ENCODE measurements at regions not wholly inside any gene's neighbourhood (a gene's known extent, or its start where the extent isn't known, plus 50 kb on each side); places are given as distances from the start of the nearest gene placed in this dataset.

DNA sequence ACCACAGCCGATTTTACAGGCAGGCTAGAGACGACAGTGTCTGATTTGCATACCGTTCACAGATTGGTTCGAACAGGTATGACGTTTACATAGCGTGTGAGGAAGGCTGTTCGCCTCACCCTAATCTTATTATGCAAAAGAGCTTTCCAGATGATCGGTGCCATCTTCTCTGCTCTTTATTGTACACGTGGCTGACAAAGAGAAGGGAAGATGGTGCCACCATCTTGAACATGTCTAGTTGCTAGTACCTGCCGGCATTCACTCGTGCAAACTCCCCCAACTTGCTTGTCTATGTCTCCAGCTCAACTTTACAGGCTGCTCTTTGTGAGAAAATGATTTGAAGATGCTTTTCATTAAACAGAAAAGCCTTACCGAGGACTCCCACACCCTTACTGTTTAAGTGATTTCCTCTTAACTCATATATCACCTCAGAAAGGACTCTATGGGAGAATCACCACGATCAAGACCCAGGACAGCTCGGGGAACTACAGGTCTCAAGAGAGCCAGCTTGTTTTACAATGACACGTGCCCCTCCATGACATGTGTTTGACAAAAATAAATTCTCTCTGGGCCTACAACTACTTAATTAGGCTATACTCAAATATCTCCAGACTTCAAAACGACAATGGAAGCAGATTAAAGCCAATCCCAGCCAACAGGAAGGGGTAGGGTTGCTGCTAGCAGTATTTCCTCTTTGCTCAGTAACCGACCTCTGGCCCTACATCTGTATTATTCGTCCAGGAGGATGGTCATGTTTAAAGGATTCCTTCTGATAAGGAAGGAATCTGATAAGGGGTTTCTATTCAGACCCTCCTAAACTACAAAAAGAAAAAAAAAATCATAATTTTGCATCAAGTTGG is 480.6 kb downstream of the TMEM114 start:
- TF ChIP-seq TEAD4 (IDR thresholded peaks at IDR 0.05), result no peak
- no peak for TF ChIP-seq RAD21 (IDR thresholded peaks at IDR 0.05; ENCODE audit: low read depth)
- no peak for TF ChIP-seq YY1 (IDR thresholded peaks at IDR 0.05; ENCODE audit: low read depth)
- no peak for TF ChIP-seq ZBTB7A (IDR thresholded peaks at IDR 0.05; ENCODE audit: low read depth)
- TF ChIP-seq MAX (IDR thresholded peaks at IDR 0.05), result no peak
- no peak for TF ChIP-seq REST (IDR thresholded peaks at IDR 0.05; ENCODE audit: low read depth)
- no peak for TF ChIP-seq CREB1 (IDR thresholded peaks at IDR 0.05; ENCODE audit: low read depth)
- TF ChIP-seq TCF12 (IDR thresholded peaks at IDR 0.05; ENCODE audit: low read depth), result no peak
- TF ChIP-seq FOXM1 (IDR thresholded peaks at IDR 0.05; ENCODE audit: borderline replicate concordance, low read depth), result no peak
- TF ChIP-seq NFIC (IDR thresholded peaks at IDR 0.05), result no peak
- no peak for TF ChIP-seq TAF1 (IDR thresholded peaks at IDR 0.05; ENCODE audit: low read depth)
- TF ChIP-seq EP300 (IDR thresholded peaks at IDR 0.05; ENCODE audit: borderline replicate concordance), result no peak
- no peak for TF ChIP-seq CEBPB (IDR thresholded peaks at IDR 0.05)
- TF ChIP-seq EGR1 (IDR thresholded peaks at IDR 0.05), result no peak
- TF ChIP-seq USF1 (IDR thresholded peaks at IDR 0.05), result no peak

DNA sequence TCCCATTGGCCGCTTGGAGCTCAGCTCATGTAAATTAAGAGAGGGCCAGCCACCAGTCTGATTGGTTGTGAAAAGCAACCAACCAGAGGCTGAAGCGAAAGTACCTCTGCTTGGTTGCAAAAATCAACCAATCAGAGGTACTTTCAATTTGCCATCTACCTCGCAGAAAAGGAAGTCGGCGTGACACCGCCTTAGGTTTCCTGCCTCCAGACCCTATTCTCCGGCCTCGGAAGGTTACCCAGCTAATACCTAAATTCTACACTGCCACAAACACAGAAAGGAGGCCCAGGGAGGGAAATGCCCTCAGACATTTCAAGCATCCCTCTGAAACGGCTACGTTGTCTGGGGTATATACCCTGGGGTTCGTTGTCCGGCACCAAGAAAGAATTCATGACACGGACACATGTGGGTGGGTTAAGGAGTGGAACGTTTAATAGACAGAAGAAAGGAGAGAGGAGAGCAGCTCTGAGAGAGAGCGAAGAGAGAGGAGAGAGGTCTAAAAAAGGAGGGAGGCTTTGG is 481.3 kb downstream of the TMEM114 start:
- TF ChIP-seq REST (IDR thresholded peaks at IDR 0.05; ENCODE audit: low read depth), result no peak
- TF ChIP-seq MAX (IDR thresholded peaks at IDR 0.05), result no peak
- TF ChIP-seq NFIC (IDR thresholded peaks at IDR 0.05), result no peak
- no peak for TF ChIP-seq TAF1 (IDR thresholded peaks at IDR 0.05; ENCODE audit: low read depth)
- TF ChIP-seq RAD21 (IDR thresholded peaks at IDR 0.05; ENCODE audit: low read depth), result no peak
- TF ChIP-seq ZBTB7A (IDR thresholded peaks at IDR 0.05; ENCODE audit: low read depth), result no peak
- TF ChIP-seq CEBPB (IDR thresholded peaks at IDR 0.05), result no peak
- no peak for TF ChIP-seq USF1 (IDR thresholded peaks at IDR 0.05)
- TF ChIP-seq FOXM1 (IDR thresholded peaks at IDR 0.05; ENCODE audit: borderline replicate concordance, low read depth), result no peak
- TF ChIP-seq YY1 (IDR thresholded peaks at IDR 0.05; ENCODE audit: low read depth), result no peak
- no peak for TF ChIP-seq CREB1 (IDR thresholded peaks at IDR 0.05; ENCODE audit: low read depth)
- TF ChIP-seq TCF12 (IDR thresholded peaks at IDR 0.05; ENCODE audit: low read depth), result no peak
- TF ChIP-seq EP300 (IDR thresholded peaks at IDR 0.05; ENCODE audit: borderline replicate concordance), result no peak
- no peak for TF ChIP-seq EGR1 (IDR thresholded peaks at IDR 0.05)
- no peak for TF ChIP-seq TEAD4 (IDR thresholded peaks at IDR 0.05)

DNA sequence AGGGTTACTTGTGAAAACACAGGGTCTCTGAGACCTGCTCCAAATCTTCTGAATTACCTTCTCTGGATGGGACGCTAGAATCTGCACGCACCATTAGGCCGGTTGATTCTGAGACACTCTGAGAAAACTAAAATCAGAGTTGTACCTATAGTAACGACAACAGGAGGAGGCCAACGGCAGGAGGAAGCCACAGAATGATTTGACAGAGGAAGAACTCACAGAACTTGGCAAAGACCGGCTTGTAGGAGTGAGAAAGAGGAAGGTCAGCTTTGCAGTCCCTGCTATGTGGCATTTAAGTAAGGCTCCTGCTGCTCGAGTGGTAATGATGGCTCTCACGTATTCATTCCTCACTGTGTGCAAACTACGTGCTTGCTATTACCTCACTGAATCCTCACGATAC is 483.0 kb downstream of the TMEM114 start:
- TF ChIP-seq EGR1 (IDR thresholded peaks at IDR 0.05), result no peak
- no peak for TF ChIP-seq YY1 (IDR thresholded peaks at IDR 0.05; ENCODE audit: low read depth)
- TF ChIP-seq CEBPB (IDR thresholded peaks at IDR 0.05), result no peak
- no peak for TF ChIP-seq MAX (IDR thresholded peaks at IDR 0.05)
- no peak for TF ChIP-seq USF1 (IDR thresholded peaks at IDR 0.05)
- TF ChIP-seq ZBTB7A (IDR thresholded peaks at IDR 0.05; ENCODE audit: low read depth), result no peak

- TF ChIP-seq MAX (IDR thresholded peaks at IDR 0.05), result no peak
- TF ChIP-seq EP300 (IDR thresholded peaks at IDR 0.05; ENCODE audit: borderline replicate concordance), result no peak
- no peak for TF ChIP-seq RAD21 (IDR thresholded peaks at IDR 0.05; ENCODE audit: low read depth)
- TF ChIP-seq NFIC (IDR thresholded peaks at IDR 0.05), result no peak
- no peak for TF ChIP-seq CEBPB (IDR thresholded peaks at IDR 0.05)
- no peak for TF ChIP-seq TCF12 (IDR thresholded peaks at IDR 0.05; ENCODE audit: low read depth)
- no peak for TF ChIP-seq TAF1 (IDR thresholded peaks at IDR 0.05; ENCODE audit: low read depth)
- TF ChIP-seq EGR1 (IDR thresholded peaks at IDR 0.05), result no peak
- TF ChIP-seq YY1 (IDR thresholded peaks at IDR 0.05; ENCODE audit: low read depth), result no peak
- no peak for TF ChIP-seq FOXM1 (IDR thresholded peaks at IDR 0.05; ENCODE audit: borderline replicate concordance, low read depth)
- no peak for TF ChIP-seq REST (IDR thresholded peaks at IDR 0.05; ENCODE audit: low read depth)
- TF ChIP-seq TEAD4 (IDR thresholded peaks at IDR 0.05), result no peak
- no peak for TF ChIP-seq CREB1 (IDR thresholded peaks at IDR 0.05; ENCODE audit: low read depth)
Measured at GRCh38 chr16:8103649-8104289, 486.5 kb downstream of the TMEM114 start.

All from Ishikawa (cell line).